ENCODE measurements at regions not wholly inside any gene's neighbourhood (a gene's known extent, or its start where the extent isn't known, plus 50 kb on each side); places are given as distances from the start of the nearest gene placed in this dataset.

DNA sequence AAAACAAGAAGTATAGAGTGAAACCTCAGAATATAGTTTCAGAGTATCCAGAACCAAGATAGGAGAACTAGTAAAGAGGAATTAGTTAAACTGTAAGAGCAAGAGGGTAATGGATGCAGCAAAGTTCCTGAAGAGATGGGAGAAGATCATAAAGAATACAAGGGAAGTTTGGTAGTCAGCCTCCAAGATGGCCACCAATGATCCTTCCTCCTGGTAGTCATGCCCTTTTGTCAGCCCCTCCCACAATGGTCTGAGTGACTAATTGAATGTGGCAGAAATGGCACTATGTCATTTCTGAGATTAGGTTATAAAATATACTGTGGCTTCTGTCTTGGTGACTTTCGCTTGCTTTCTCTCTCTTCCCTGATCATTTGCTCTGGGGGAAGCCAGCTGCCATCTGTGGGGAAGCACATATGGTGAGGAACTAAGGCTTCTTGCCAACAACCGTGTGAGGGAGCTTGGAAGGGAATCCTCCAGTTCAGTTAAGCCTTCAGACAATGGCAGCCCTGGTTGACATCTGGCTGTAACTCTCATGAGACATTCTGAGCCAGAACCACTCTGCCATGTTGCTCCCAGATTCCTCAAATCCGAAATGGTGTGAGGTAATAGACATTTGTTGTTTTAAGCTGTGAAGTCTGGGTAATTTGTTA, 55.3 kb upstream of the AMN1 start:
- no peak for DNase-seq (ENCODE audit: low read depth in 4 of 4, low spot score in 1 of 4)

DNA sequence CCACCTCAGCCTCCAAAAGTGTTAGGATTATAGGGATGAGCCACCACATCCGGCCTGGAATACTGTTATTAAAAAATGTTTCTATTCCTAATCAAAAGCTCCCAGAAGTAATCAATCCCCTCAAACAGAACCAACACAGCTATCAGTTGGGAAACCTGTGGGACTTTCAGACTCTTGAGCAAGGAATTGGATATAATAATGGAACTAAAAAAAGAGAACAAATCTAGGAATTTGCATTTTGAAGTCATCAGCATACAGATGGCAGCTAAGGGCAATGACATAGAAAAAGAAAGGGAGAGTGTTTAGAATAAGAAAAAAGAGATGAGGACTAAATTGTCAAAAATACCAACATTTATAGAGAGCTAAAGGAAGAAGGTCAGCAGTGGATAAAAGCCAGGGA, 54.7 kb upstream of the AMN1 start:
- DNase-seq (ENCODE audit: low read depth in 4 of 4, low spot score in 1 of 4), result no peak

DNA sequence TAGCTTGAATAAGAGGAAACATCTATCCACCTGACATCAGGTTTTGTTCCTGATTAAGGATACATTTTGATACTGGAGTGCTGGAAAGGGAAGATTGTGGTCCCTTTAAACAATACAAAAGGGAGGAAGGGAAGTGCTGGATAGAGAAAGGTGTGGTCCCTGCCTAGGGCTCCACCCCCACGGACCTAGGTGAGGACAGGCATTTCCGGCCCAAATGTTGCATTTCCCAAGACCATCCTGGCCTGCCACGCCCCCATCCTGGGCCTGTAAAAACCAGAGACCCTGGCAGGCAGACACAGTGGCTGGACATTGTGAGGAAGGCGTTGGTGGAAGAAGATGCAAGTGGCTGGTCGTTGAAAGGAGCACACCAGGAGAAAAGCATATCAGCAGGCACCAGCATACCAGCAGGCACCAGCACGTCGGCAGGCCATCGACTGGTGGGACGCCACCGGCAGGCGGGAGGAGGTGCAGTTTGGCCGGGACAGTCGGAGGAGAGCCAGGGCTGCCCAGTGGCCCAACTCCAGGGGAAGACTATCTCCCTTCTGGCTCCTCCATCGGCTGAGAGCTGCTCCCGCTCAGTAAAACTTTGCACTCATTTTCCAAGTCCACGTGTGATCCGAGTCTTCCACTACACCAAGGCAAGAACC, 53.2 kb upstream of the AMN1 start:
- no peak for DNase-seq (ENCODE audit: low read depth in 4 of 4, low spot score in 1 of 4)

DNA sequence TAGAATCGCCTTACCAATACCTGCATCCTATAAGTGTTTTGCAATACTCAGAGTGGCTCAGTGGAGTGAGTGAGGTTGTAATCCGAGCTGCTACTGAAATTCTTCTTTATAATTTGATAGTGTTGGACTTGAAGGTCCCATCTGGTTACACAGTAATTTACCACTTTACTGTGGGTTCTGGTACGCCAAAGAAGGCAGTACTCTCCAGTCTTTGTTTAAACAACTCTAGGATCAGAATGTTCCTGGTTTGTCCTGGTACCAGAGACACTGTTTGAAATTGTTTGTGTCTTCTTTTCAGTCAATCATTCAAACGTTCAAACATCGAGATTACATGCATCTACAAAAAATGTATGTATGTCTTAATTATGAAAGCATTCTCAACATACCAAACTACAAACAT, 51.3 kb upstream of the AMN1 start:
- no peak for DNase-seq (ENCODE audit: low read depth in 4 of 4, low spot score in 1 of 4)

DNA sequence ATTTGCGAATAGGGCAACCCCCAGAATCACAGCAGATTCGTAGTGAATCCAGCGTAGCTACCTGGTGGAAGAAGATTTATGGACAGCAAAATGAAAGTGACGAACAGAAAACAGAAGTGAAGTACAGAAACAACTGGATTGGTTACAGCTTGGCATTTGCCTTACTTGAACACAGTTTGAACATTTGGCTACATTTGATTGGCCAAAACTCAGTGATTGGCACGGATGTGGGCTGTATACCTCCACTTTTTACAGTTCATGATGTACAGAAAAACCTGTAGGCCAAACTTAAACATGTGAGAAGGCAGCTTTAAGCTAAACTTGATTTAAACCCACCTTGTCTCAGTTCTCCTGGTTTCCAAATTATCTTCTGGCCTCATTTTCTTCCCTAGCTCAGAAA, 49.9 kb upstream of the AMN1 start:
- no peak for DNase-seq (ENCODE audit: low read depth in 4 of 4, low spot score in 1 of 4)
